ENCODE measurements at regions not wholly inside any gene's neighbourhood (a gene's known extent, or its start where the extent isn't known, plus 50 kb on each side); places are given as distances from the start of the nearest gene placed in this dataset.

- Histone ChIP-seq H3K9me3 (ENCODE audit: control insufficient read depth in 4 of 4, insufficient read depth in 3 of 4, low read length in 3 of 4) (no peaks in the 10 kb centered on the region), H3K4me1 (ENCODE audit: control insufficient read depth in 5 of 5, insufficient read depth in 5 of 5, low read length in 5 of 5) (peaks cover 0 to 2% (median 0%) of the 10 kb centered on the region in 5 donors), H3K27me3 (ENCODE audit: control insufficient read depth in 3 of 3, insufficient read depth in 3 of 3, low read length in 2 of 3) (peaks cover 0 to 9% (median 0%) of the 10 kb centered on the region in 3 donors), H3K27ac (ENCODE audit: low read depth in 1 of 2, low read length in 1 of 2) (peak overlapping the region in 1 of 2 donors; percentile 27), H3K4me3 (no peak overlapping the region), H3K9ac (ENCODE audit: insufficient read depth in 1 of 2, low read length in 2 of 2) (no peak overlapping the region), H3K36me3 (ENCODE audit: control insufficient read depth in 4 of 4, insufficient read depth in 4 of 4, low read length in 4 of 4) (no peaks in the 10 kb centered on the region)
- ATAC-seq (ENCODE audit: insufficient read depth, low FRiP score) (no peak), DNase-seq (peak in 1 of 3 donors; percentile 40)
- WGBS, 2 donors: 62 to 77% methylated on average over 10 of the region's 10 CpGs
- no peak for TF ChIP-seq CTCF (IDR thresholded peaks at IDR 0.05; ENCODE audit: control extremely low read depth, extremely low read depth)
Observed at GRCh38 chr3:44065311-44066094, 176.2 kb upstream of the TOPAZ1 start.

GRCh38 chr3:44066806-44067205, 174.9 kb upstream of the TOPAZ1 start:
- peaks cover 0 to 2% (median 0%) of the 10 kb centered on the region in 4 donors for H3K9me3 ChIP-seq (ENCODE audit: control insufficient read depth in 4 of 4, insufficient read depth in 3 of 4, low read length in 3 of 4)
- no peaks in the 10 kb centered on the region for H3K36me3 ChIP-seq (ENCODE audit: control insufficient read depth in 4 of 4, insufficient read depth in 4 of 4, low read length in 4 of 4)
- 74 to 76% methylated on average over 3 of the region's 3 CpGs for WGBS, 2 donors
- no peak overlapping the region for H3K4me3 ChIP-seq
- no peak for DNase-seq
- peaks cover 0 to 5% (median 0%) of the 10 kb centered on the region in 3 donors for H3K27me3 ChIP-seq (ENCODE audit: control insufficient read depth in 3 of 3, insufficient read depth in 3 of 3, low read length in 2 of 3)
- no peak overlapping the region for H3K27ac ChIP-seq (ENCODE audit: low read depth in 1 of 2, low read length in 1 of 2)
- no peak for ATAC-seq (ENCODE audit: insufficient read depth, low FRiP score)
- H3K9ac ChIP-seq (ENCODE audit: insufficient read depth in 1 of 2, low read length in 2 of 2): no peak overlapping the region
- TF ChIP-seq CTCF (IDR thresholded peaks at IDR 0.05; ENCODE audit: control extremely low read depth, extremely low read depth): no peak
- peaks cover 0 to 2% (median 0%) of the 10 kb centered on the region in 5 donors for H3K4me1 ChIP-seq (ENCODE audit: control insufficient read depth in 5 of 5, insufficient read depth in 5 of 5, low read length in 5 of 5)

GRCh38 chr3:44067431-44067830, 174.3 kb upstream of the TOPAZ1 start:
- peaks cover 0 to 5% (median 0%) of the 10 kb centered on the region in 4 donors for H3K9me3 ChIP-seq (ENCODE audit: control insufficient read depth in 4 of 4, insufficient read depth in 3 of 4, low read length in 3 of 4)
- H3K36me3 ChIP-seq (ENCODE audit: control insufficient read depth in 4 of 4, insufficient read depth in 4 of 4, low read length in 4 of 4): no peaks in the 10 kb centered on the region
- no peak overlapping the region for H3K4me3 ChIP-seq
- 74 to 76% methylated on average over 6 of the region's 6 CpGs for WGBS, 2 donors
- DNase-seq (no peak), ATAC-seq (ENCODE audit: insufficient read depth, low FRiP score) (no peak)
- H3K4me1 ChIP-seq (ENCODE audit: control insufficient read depth in 5 of 5, insufficient read depth in 5 of 5, low read length in 5 of 5): peaks cover 0 to 2% (median 0%) of the 10 kb centered on the region in 5 donors
- H3K9ac ChIP-seq (ENCODE audit: insufficient read depth in 1 of 2, low read length in 2 of 2): no peak overlapping the region
- H3K27me3 ChIP-seq (ENCODE audit: control insufficient read depth in 3 of 3, insufficient read depth in 3 of 3, low read length in 2 of 3): peaks cover 0 to 5% (median 0%) of the 10 kb centered on the region in 3 donors
- no peak overlapping the region for H3K27ac ChIP-seq (ENCODE audit: low read depth in 1 of 2, low read length in 1 of 2)
- TF ChIP-seq CTCF (IDR thresholded peaks at IDR 0.05; ENCODE audit: control extremely low read depth, extremely low read depth): no peak

All from lung (tissue), 11 donors.